ENCODE measurements at regions not wholly inside any gene's neighbourhood (a gene's known extent, or its start where the extent isn't known, plus 50 kb on each side); places are given as distances from the start of the nearest gene placed in this dataset.
"Not testable (repeated sequence)": the region's sequence is repeated elsewhere in the genome, so short reads cannot be mapped to it uniquely, and the experiment has no call there.

DNA sequence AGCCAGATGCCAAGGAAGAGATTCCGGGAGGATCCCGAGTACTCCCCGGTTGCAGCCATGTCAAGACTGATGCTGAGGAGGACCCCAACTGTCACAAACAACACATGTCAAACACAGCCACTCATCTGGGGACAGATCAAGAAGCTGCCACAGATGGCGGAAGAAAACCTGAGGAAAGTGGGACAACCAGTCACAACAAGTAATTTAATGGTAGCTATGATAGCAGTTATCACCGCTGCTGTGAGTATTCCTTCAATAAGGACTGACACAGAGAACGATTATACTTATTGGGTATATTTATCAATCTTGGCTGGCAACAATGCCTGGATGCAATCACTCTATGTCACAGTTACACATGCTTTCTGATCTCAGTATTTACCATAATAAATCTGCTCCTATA, 763.4 kb downstream of the DHX35 start:
- DNase-seq, result not testable (repeated sequence)

DNA sequence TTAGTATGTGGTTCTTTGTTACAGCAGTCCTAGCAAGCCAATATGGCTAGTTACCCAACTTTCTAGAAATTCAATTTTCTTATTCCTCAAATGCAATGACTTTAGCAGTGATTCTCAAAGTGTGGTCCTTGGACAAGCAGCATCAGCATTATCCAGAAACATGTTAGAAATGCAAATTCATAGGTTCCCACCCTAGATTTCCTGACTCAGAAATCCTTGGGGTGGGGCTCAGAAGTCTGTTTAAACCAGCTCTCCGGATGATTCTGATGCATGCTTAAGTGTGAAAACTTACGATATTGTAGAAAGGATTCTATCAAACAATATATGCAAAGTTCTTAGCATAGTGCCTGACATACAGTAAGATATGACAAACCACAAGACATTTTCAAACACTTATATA, 757.1 kb downstream of the DHX35 start:
- no peak for DNase-seq

DNA sequence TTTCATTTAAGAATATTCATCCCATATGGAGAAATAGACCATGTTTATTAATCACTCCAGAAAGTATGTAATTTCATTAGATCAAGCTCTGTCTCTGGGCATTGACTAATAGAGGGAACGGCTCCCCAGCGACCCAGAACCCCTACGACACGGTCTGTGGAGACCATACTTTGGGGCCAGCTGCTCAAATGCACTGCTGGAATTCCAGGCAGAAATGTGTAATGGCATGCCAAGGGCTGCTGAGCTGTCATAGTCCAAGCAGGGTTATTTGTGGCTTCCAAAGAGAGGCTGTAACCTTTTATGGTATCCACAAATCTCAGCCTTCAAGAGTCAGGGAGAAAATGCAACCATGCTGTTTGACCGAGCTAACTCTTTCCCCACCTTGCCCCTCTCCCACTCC, 755.8 kb downstream of the DHX35 start:
- no peak for DNase-seq

- no peak for DNase-seq
Observed at GRCh38 chr20:39716796-39717341, 754.7 kb downstream of the DHX35 start.

DNA sequence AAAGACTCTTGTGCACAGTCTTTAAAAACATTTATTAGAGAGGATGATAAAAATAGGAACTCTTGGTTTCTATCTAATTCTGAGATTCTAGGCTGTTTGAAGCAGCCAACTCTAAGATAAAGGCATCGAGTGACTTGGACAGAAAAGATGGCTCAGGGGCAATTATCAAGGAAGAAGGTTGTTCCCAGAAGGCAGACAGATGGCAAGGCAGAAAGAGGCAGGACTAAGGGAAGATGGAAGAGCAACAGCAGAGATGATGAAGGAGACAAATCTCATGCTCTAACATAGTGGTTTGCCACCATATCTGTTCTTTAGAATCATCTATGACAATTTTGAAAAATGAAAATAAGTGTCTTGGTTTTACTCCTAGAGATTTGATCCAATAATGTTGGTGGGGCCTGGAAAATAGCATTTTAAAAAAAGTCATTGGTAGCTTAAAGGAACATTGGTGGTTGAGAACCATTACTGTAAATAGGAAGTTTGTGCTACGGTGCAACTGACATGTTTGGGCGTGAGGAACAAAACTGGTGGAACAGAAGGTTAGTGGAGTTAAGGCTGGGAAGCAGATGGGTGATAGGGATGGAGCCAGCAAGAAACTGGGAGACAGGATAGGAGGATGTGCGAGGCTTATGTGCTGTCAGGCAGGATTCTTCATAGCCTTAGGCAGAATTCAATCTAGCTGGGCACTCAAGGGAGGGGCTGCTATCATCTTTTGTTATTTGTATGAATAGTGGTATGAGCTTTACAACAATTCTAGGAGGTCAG, 751.1 kb downstream of the DHX35 start:
- no peak for DNase-seq

DNA sequence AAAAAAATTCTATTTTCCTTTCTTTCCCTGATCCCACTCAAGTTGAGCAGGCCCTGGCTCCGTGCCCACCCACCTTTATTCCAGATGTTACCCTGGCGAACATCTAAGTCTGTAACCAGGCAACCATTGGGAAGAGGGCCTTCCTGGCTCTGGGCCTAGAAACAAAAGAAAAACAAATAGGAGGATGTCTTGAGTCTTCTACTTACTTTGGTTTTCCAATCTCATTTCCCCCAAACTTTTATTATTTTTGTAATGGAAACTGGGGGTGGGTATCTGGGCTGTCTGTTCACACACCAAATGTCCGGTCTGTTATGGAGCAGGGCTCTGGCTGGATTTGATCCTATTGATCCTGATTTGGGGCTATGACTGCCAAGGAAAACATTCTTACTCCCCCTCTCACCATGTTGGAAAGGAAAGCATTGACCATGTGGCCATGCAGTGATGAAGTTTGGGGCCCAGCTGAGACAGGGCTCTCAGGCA, 744.1 kb downstream of the DHX35 start:
- DNase-seq, result no peak

GRCh38 chr20:39705032-39705431, 742.9 kb downstream of the DHX35 start:
- no peak for DNase-seq

GRCh38 chr20:39703357-39703756, 741.2 kb downstream of the DHX35 start:
- not testable (repeated sequence) for DNase-seq

- no peak for DNase-seq
Observed at GRCh38 chr20:39702701-39703349, 740.7 kb downstream of the DHX35 start.

- DNase-seq, result no peak
Observed at GRCh38 chr20:39700528-39700927, 738.4 kb downstream of the DHX35 start.

- DNase-seq, result no peak
Observed at GRCh38 chr20:39699166-39699725, 737.1 kb downstream of the DHX35 start.

GRCh38 chr20:39698752-39699151, 736.6 kb downstream of the DHX35 start:
- no peak for DNase-seq

- DNase-seq, result no peak
Observed at GRCh38 chr20:39691151-39691862, 729.2 kb downstream of the DHX35 start.

- DNase-seq, result no peak
Observed at GRCh38 chr20:39676857-39677391, 714.8 kb downstream of the DHX35 start.

GRCh38 chr20:39676241-39676640, 714.1 kb downstream of the DHX35 start:
- no peak for DNase-seq

DNA sequence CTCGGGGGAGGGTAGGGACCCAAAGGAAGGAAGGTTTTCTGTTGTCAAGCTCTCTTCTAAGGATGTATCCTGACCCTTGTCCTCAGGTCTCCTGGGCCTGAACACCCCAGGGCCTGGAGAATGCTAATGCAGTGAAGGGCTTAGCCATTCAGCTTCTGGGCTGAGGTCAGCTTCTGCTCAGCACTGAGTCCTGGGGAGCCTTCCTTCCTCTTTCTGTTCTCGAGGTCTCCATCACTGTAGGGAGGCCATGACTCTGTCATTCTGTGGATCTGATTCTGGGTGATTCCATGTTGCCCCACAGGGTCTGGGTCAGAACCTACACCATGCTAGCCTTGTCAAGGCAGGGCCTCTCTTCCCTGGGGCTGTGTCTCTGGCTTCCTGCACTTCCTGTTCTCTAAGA, 712.7 kb downstream of the DHX35 start:
- no peak for DNase-seq

- DNase-seq, result no peak
Observed at GRCh38 chr20:39670988-39671387, 708.8 kb downstream of the DHX35 start.

DNA sequence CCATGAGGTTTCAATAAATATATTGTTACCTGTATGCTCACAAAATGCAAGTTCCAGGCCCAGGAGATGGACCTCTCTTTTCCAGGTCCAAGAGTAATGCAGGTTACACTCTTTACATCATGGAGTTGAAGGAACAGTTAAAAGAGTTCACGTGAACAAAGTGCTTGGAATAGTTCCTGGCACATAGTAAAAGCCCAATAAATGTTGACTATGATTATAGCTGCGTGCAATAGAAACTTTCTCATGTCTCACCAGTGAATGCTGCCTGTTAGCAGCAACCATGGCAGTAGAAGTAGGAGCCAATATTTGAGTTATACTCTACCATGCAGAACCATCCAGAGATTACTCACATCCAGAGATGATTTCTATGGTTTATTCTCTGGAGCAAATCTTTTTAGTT, 707.5 kb downstream of the DHX35 start:
- DNase-seq, result no peak

DNA sequence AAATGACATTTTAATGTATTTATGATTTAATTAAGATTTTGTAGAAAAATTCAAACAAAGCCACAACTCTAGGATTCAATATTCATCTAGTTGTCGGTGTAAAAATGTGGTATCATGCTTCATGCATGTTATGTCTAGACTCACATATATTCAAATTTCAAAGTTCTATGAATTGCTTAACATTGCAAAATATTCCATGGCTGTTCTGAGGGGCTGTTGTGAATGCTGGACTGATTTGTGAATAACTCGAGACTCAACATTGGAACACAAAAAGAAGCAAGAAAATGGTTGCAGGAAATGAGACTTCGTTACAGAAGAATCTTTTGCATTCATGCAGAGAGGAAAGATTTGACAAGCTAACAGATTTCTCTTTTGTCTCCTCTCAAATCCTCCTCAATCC, 705.9 kb downstream of the DHX35 start:
- no peak for DNase-seq

DNA sequence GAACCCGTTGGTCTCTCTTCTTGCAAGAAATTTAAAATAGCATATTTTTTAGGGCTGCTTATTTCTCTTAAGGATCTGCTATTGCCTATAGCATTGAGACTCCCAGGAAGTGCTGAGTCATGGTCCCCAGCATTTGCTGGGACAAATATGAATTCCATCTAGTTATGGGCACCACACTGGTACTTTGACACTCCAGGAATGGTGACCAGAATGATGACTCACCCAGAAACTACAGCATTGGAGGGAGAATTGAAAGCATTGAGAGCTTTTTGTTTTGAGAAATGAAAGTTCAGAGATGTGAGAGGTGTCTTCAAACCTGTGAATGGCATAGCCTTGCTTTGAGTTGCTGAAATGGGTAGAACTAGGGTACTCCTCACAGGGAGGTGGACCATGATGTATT, 699.7 kb downstream of the DHX35 start:
- no peak for DNase-seq

- DNase-seq, result no peak
Observed at GRCh38 chr20:39660965-39661364, 698.8 kb downstream of the DHX35 start.

- no peak for DNase-seq
Observed at GRCh38 chr20:39660226-39660625, 698.1 kb downstream of the DHX35 start.
